Panc1 (cell line): ENCODE measurements at regions not wholly inside any gene's neighbourhood (a gene's known extent, or its start where the extent isn't known, plus 50 kb on each side); places are given as distances from the start of the nearest gene placed in this dataset.

ENCODE experiments used
- ATAC-seq: fragments of 200-7000 bp; cut with Tn5 transposase; 2 replicates; pipeline ENCODE4 v1.9.1; 2020; ENCODE audit warnings: mild to moderate bottlenecking, moderate library complexity
- BruUV-seq: library from RNA; stranded (reverse); fragments of 400-500 nt; replicated peaks from 2 replicates; lab custom pipeline; 2021; lab: Mats Ljungman, UMichigan
- CTCF ChIA-PET: fragments of 300-600 bp; sonication (Branson Sonifier 250); formaldehyde crosslinking; loops from one replicate; lab custom pipeline; 2022; ENCODE audit warnings: antibody characterized with exemption; lab: Charles Lee
- POLR2A ChIA-PET: fragments of 300-600 bp; sonication (Branson Sonifier 250); formaldehyde crosslinking; loops from one replicate; lab custom pipeline; 2022; ENCODE audit warnings: antibody characterized with exemption; lab: Charles Lee
- DNase-seq: peaks from one replicate; pipeline ENCODE4 v3.0.0-alpha.2; 2010; ENCODE audit warnings: low read depth, low spot score
- H3K27ac ChIP-seq: 2 replicates; pipeline ENCODE4 v1.5.1; 2011; ENCODE audit warnings: mild to moderate bottlenecking, low read length, inconsistent platforms
- H3K27me3 ChIP-seq: fragments of 200-500 bp; sonication (Bioruptor generic); 2 replicates; pipeline ENCODE4 v1.6.0; 2014; ENCODE audit warnings: low read length, inconsistent platforms; ENCODE audit not compliant: control insufficient read depth, insufficient read depth
- H3K36me3 ChIP-seq: fragments of 200-500 bp; sonication (Bioruptor generic); 2 replicates; pipeline ENCODE4 v1.5.1; 2014; ENCODE audit warnings: inconsistent platforms, mild to moderate bottlenecking, low read length, moderate library complexity; ENCODE audit not compliant: control insufficient read depth, insufficient read depth
- H3K4me1 ChIP-seq: 2 replicates; pipeline ENCODE4 v1.5.1; 2011; ENCODE audit warnings: inconsistent platforms, mild to moderate bottlenecking, low read length, moderate library complexity; ENCODE audit not compliant: control insufficient read depth, insufficient read depth
- H3K4me3 ChIP-seq, 2 experiments: 2 replicates each; pipeline ENCODE4 v1.5.1; 2011 to 2012; ENCODE audit warnings: low read depth in 2 of 2, low read length in 2 of 2, mild to moderate bottlenecking in 2 of 2, inconsistent platforms in 1 of 2, moderate library complexity in 1 of 2
- H3K9me3 ChIP-seq: fragments of 200-500 bp; sonication (Bioruptor generic); 2 replicates; pipeline ENCODE4 v1.5.1; 2014; ENCODE audit warnings: low read depth, mild to moderate bottlenecking, inconsistent platforms, low read length, moderate library complexity; ENCODE audit not compliant: control insufficient read depth, insufficient read depth
- CTCF ChIP-seq: fragments of 450-650 bp; IDR thresholded peaks from 2 replicates; pipeline ENCODE4 v1.5.1; 2017; ENCODE audit warnings: mild to moderate bottlenecking
- POLR2AphosphoS5 ChIP-seq: IDR thresholded peaks from 2 replicates; pipeline ENCODE4 v1.6.1; 2012; ENCODE audit warnings: mild to moderate bottlenecking, low read depth, low read length, moderate library complexity
- REST ChIP-seq, 2 experiments: IDR thresholded peaks; 2 replicates each; pipeline ENCODE4 v1.6.1; 2011 to 2012; ENCODE audit warnings: low read depth in 2 of 2, control low read depth in 1 of 2, low read length in 1 of 2, mild to moderate bottlenecking in 1 of 2, moderate library complexity in 1 of 2; ENCODE audit not compliant: insufficient read depth in 1 of 2
- SIN3A ChIP-seq: IDR thresholded peaks from 2 replicates; pipeline ENCODE4 v1.6.1; 2012; ENCODE audit warnings: low read depth, mild to moderate bottlenecking, low read length, moderate library complexity, borderline replicate concordance; ENCODE audit not compliant: insufficient read depth
- TCF7L2 ChIP-seq: IDR thresholded peaks from 2 replicates; pipeline ENCODE4 v1.6.1; 2011; ENCODE audit warnings: mild to moderate bottlenecking, low read depth, low read length, inconsistent platforms
- in situ Hi-C: cut with HindIII; loops from 2 replicates; pipeline ENCODE4 v1.10.0; 2016; ENCODE audit warnings: low sequenced_read_pairs, low pct_unique_long_range_greater_than_20kb
- intact Hi-C: fragments of 100-400 bp; cut with micrococcal nuclease; formaldehyde crosslinking; loops from one replicate; pipeline ENCODE4 v1.10.0; 2022; ENCODE audit not compliant: unreplicated experiment

GRCh38 chr2:2847209-2847676, 516.2 kb upstream of the MYT1L start:
- Histone ChIP-seq H3K27ac (no peak overlapping the region), H3K9me3 (no peaks in the 10 kb centered on the region), H3K36me3 (no peaks in the 10 kb centered on the region), H3K4me1 (no peaks in the 10 kb centered on the region), H3K27me3 (no peaks in the 10 kb centered on the region), H3K4me3 (no peak overlapping the region)
- POLR2A ChIA-PET = no interaction called here
- in situ Hi-C loops (no loop called here), intact Hi-C loops (no loop called here)
- no peak for ATAC-seq
- BruUV-seq = no TSS peak
- no peak for DNase-seq
- CTCF ChIA-PET = no interaction called here
- TF ChIP-seq SIN3A (no peak), POLR2AphosphoS5 (no peak), REST (IDR thresholded peaks at IDR 0.05; ENCODE audit: insufficient read depth in 1 of 2, low read depth in 2 of 2, low read length in 1 of 2) (no peak), CTCF (no peak), TCF7L2 (no peak)

GRCh38 chr2:2846332-2847208, 515.5 kb upstream of the MYT1L start:
- intact Hi-C loops = no loop called here
- Histone ChIP-seq H3K27ac (no peak overlapping the region), H3K4me1 (no peaks in the 10 kb centered on the region), H3K27me3 (no peaks in the 10 kb centered on the region), H3K9me3 (no peaks in the 10 kb centered on the region), H3K36me3 (no peaks in the 10 kb centered on the region), H3K4me3 (no peak overlapping the region)
- BruUV-seq = no TSS peak
- POLR2A ChIA-PET = no interaction called here
- CTCF ChIA-PET = no interaction called here
- in situ Hi-C loops = no loop called here
- TF ChIP-seq POLR2AphosphoS5 (no peak), REST (IDR thresholded peaks at IDR 0.05; ENCODE audit: insufficient read depth in 1 of 2, low read depth in 2 of 2, low read length in 1 of 2) (no peak), TCF7L2 (no peak), CTCF (no peak), SIN3A (no peak)
- ATAC-seq = peak; percentile 28; the same call in 1 of the 2 replicates
- no peak for DNase-seq
